Fibroblast of peridontal ligament (primary cell): ENCODE measurements at regions not wholly inside any gene's neighbourhood (a gene's known extent, or its start where the extent isn't known, plus 50 kb on each side); places are given as distances from the start of the nearest gene placed in this dataset.
"Not testable (repeated sequence)": the region's sequence is repeated elsewhere in the genome, so short reads cannot be mapped to it uniquely, and the experiment has no call there.

Experiments
- DNase-seq: peaks from one replicate; pipeline ENCODE4 v3.0.0-alpha.2; 2010; ENCODE audit errors: extremely low read depth

DNA sequence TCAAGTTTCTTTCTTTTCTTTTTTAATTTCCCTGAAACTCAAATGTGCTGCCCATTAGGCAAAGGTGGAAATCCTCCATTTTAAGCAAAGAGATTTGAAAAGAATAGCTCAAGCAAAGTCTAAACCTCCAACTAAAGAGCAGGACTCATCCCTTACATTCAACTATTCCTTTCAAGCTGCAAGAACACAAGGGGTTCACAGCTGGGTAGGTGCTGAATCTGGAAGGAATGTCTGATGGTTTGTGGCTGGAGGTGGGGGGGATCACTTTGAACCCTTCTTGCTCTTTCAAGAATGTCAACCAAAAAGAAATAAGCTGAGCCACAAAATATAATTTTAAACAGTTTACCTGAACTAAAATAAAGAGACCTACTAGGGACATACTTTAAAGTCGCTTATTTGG is 375.7 kb upstream of the CDH10 start:
- DNase-seq, result no peak

DNA sequence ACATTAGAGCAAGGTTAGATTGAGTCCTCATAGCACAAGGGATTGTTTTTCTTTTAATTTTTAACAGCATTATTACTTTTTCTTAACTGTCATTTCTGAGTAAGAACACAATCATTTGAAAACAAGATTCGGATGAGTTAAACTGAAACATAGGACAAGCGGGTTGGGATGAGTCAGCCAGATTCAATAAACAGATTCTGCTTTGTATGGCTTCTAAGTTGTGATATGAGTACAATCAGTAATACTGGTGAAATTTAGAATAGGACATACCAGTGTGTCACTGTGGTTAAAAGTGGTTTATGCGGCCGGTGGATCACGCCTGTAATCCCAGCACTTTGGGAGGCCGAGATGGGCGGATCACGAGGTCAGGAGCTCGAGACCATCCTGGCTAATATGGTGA is 364.3 kb upstream of the CDH10 start:
- DNase-seq, result no peak

DNA sequence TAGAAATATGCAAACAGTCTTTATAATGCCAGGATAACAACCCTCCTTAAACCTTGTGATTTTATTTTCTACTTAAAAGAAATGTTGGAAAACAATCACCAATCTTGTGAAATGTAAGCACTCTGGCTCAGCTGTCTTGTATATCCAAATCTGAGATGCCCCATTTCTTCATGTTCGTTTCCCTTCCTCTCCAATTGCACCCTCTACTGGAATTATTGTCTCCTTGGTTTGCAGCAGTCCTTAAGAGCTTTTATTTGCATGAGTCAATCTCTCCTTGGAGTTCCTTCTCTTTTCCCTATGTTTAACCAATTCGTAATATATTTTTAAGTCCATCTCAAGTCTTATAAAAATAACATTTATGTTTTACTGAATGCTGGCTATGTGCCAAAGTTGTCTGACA is 362.0 kb upstream of the CDH10 start:
- no peak for DNase-seq

DNA sequence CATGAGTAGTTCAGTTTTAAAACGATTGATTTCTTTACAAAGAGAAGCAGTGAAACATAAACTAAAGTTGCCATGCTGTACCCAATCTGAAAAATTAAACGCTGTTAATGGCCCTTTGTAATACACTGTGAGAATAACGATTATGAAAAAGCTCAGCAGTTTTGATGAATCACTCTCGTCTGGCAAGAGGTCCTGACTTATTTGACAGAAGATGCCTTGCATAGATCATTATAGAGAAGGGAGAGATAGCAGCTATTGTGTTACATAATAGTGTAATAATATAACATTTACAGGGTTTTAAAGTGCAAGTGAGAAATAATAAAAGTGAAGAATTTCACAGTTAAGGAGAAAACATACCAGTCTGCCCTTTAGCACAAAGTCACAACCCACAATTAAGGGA is 361.5 kb upstream of the CDH10 start:
- no peak for DNase-seq

DNA sequence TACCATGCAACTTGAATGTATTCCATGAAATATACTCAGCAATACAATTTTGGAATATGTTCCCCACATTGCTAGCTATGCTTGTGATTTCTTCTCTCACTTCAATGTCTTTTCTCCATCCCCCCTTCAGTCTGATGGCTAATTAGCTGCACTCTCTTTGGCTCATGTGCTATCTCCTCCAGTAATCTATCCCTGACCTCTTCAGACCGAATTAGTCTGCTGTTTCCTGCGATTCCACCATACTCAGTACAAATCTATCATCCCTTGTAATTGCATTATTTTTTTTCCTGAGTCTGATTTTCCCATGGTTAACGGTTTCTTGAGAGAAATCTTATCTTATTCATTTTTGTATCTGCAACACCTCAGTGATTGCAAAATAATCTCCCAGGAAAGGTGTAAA is 360.7 kb upstream of the CDH10 start:
- DNase-seq, result no peak

DNA sequence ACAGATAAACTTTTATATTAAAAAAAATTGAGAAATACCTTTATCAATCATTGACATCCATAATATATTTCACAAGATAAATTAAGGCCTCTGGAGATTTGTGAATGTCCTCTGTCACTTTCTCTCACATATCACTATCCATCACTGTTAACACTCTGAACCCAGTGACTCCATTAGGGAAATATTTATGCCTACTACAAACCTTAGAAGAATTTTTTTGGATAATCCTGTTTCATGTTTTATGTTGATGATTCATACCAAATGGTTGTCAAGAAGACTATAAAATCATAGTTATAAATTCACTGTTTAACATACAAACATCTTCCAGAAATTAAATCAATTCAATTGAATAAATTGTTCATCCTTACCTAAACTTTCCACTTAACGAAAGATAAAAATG is 357.6 kb upstream of the CDH10 start:
- DNase-seq, result no peak

DNA sequence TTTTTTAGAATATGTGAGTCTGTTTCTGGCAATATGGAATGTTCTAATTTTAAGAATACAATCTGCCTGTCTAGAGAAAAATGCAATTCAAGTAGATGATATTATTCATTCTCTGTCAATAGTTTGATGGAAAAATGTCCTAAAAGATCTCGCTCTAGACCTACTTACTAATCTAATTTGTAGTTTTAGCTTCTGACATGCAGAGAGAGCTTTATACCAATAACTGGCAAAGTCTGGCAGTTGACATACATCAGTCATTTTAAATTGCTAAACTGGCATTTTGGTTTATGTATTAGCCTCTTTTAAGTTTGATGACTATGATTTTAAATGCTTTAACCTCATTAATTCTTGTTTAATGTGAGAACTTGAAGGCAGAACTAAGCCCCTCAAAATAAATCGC is 355.0 kb upstream of the CDH10 start:
- DNase-seq, result no peak

DNA sequence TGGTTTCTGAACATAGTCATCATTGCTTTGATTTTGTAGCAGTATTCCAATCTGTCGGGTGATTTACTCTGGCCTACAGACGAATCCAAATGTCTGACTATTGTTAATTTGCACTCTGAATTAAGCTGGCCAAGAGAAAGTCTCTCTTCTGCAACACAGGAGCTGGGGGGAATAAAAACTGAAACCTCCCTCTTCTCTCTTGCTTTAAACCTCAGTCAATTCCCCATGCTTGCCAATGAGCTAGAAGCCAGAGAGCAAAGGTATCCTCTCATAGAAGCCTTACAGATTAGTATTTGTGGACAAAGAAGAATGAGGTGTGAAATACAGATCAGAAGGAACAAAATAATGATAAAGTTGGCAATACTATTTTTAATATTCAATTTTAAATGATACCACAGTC is 353.9 kb upstream of the CDH10 start:
- no peak for DNase-seq

DNA sequence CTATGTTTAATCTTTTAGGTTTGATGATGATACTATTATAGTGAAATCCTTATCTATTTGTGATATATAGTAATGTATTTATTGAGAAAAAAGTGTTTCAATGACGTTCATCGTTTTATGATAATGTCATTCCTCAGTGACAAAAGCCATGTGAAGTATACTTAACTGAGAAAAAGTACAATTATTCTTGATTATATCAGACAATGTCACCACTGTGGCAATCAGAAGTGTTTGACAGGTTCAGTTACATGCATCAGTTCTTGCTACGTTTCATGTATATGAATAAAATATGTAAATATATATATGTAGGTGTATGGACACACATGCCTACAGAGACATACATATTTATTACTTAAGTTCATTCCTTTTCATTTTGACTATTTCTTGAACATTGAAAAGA is 341.5 kb upstream of the CDH10 start:
- DNase-seq, result no peak

DNA sequence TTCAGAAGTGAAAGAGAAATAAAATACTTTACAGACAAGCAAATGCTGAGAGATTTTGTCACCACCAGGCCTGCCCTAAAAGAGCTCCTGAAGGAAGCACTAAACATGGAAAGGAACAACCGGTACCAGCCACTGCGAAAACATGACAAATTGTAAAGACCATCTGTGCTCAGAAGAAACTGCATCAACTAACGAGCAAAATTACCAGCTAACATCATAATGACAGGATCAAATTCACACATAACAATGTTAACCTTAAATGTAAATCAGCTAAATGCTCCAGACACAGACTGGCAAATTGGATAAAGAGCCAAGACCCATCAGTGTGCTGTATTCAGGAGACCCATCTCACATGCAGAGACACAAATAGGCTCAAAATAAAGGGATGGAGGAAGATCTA is 333.8 kb upstream of the CDH10 start:
- not testable (repeated sequence) for DNase-seq

DNA sequence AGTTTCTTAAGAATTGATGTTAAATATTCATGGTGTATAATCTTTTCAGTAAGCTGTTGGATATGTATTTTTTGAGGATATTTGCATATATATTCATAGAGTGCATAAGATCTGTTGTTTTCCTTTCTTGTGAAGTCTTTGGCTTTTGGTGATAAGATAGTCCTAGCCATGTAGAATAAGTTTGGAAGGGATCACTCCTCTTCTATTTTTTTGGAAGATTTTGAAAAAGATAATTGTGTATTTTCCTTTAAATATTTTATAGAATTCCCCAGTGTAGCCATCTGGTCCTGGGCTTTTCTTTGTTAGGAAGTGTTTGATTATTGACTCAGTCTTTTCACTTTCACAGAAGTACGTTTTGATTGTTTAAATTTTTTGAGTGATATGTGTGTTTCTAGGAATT is 318.8 kb upstream of the CDH10 start:
- DNase-seq, result no peak

DNA sequence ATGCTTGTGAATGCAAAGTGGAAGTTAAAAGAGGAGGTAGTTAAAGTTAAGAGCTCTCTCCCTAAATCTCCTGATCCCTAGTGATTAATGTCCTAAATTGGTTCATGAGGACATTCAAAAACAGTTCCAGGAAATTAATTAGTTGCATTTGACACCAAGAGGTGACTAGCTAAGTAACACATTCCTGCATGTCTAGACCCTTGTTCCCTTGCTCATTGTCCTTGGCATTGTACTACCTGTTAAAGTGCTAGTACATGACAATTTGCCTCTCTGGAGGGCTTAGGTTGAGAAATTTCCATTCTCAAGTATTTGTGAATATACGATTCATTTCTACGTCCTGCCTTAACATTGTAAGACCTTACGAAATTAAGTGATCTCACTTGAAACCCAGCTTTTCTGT is 278.6 kb upstream of the CDH10 start:
- no peak for DNase-seq

DNA sequence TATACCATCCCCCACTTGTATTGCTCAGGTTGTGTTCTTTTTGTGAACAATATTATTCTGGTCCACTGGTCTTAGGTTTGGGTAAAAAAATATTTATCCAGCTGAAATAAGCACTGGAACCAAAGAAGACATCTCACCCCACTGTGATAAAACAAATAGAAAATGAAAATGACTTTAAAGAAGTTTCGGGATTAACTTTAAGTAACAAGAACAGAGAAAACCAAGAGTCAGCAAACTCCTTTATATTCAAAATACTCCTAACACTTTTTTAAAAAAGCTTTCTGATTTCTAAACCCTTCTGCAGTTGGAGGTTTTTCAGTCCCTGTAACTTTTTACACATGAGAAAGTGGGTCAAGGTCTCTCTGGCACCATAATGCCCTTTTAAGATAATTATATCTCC is 273.9 kb upstream of the CDH10 start:
- DNase-seq, result no peak

DNA sequence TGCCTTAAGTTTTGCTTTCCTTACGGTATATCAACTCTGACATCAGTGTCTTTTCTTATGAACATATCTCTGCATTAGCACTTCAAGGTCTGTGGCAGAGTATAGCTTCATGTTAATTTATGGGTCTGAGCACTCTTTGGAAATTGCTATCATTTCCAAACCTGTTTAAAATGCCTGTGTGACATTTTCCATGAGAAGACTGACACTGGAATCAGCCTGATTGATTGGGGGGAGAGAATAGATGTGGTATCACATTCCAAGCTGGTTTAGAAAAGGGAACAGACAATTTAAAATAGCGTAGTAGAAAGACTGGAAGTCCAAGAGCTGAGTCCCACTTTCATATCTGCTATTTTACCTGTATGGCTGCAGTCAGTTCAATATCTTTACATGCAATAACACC is 272.1 kb upstream of the CDH10 start:
- no peak for DNase-seq

DNA sequence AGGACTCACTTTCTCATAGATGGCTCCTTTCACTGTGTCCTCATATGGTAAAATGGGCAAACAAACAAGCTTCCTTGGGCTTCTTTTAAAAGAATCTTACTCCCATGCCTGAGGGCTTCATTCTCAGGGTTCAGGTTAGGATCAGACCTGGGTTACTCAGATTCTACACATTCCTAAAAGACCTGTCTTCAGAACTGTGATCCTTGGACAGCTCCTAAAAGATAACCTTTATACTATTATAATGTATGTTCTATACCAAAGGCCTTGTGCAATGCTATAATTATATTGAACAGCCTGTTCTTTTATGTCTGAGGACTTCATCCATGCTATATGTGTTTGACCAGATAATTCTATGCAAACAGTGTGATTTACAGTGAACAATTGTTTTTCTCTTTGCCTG is 264.4 kb upstream of the CDH10 start:
- DNase-seq, result no peak

DNA sequence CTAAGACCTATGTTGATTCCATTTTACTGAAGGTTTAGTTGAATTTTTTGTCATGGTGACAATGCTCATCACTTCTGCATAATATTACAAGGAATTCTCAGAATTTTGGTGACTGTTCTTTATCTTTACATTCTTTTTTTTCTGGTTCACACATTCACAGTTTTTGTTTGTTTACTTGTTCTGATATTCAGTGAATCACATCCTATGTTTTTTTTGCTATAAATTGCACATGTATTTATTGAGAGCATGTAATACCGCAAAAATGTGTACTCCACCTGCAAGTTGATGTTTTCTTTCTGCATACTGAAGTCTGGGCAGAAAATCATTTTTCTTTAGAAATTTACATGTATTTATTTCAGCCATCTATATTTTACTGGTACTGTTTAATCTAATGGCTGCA is 261.9 kb upstream of the CDH10 start:
- DNase-seq, result no peak

DNA sequence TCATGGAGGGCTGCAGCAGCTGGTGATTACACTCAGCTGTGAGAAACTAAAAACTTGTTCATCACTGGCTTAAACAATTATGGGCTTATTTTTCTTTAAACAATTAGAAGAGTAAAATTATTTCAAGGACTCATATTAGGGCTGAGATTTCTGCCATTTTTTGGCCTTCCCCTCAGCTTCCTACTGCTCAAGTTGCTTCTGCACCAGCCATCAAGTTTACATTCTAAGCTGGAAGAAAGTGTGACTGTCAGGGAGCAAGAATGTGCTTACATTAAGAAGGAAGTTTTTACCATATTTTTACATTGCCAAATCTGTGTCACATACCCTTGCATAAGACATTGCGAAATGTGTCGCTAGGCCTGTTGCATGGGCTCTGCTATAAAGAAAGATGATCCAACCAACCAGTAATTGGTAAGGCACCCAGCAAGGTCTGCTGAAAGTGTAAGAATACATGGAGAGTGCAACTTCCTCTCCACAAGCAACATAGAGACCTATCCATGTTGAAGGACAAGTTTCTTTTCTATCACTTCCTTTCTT is 260.3 kb upstream of the CDH10 start:
- DNase-seq, result no peak

DNA sequence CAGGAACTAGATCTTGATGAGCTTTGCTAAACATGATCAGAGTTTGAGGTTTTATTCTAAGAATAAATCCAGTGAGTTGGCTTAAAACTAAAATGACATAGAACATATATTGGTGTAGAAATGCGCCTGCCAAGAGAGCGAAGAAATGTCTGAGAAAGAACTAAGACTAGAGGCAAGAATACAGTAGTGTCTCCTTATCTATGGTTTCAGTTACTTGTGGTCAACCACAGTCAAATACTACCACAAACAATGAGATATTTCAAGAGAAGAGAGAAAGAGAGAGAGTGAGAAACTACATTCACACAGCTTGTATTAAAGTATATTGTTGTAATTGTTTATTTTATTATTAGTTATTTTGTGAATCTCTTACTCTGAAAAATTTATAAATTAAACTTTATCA is 254.4 kb upstream of the CDH10 start:
- no peak for DNase-seq

DNA sequence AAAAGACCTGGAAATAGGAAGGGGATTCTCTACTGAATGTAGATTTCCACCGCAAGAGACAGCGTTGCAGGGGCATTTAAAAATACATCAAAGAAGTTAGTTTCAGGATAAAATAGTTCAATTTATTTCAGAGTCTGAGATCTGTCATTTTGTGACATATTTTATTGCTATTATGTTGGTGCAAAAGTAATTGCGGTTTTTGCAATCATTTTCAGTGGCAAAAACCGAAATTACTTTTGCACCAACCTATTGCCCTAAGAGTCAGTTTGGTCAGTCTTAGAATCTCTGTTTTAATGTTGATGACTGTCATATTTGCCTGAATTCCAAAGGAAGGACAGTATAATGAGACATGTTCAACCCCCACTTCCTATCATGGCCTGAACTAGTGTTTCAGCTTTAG is 219.5 kb upstream of the CDH10 start:
- no peak for DNase-seq

DNA sequence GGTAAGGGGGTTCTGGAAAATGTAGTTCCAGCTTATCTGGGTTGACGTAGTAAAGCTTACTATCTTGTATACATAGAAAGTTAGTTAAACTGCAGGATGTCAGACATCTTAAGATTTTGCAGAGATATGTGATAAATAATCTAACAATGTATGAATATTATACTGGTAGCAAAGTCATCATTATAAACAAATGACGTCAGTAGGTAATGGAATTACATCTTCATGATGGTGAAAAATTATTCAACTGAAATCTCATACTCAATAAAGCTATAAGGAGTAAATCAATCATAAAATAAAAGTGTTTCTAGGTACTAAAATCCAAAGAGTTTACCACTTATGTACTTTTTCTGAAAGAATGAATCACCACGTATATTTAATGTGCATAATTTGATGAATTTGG is 217.3 kb upstream of the CDH10 start:
- no peak for DNase-seq

DNA sequence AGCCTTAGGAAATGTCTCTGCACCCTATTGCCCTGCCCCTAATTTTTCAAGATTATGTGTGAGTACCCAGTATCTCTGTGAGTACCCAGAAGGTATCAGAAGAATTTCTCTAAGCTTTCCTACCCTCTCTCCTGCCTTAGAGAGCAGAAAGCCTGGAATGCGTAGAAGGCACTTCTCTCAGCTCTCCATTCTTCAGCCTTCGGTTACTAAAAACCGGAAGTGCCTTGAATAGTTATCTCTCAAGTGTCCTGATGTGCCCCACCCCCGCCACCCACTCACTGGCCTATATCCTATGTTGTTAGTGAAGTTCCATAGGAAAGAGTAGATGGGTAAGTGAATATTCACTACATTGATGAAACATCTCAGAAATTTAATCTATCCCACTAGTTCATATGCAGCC is 210.7 kb upstream of the CDH10 start:
- DNase-seq, result no peak

DNA sequence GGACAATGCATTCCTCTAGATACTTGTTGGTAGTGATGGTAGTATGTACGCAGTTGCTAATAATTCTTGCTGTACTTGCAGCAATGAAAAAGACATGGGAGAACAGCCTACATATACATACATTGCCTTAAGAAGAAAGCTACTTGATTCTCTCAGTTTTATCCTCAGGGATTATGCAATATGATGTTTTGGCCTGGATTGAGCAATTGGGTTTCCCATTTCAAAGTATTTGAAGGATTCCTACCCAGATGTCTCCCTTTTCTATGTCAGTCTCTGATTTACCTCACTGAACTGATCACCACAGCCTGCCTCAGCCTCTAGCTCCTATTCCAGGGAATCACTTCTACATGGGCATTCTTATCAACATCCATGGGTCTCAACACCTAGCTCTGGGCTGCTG is 210.1 kb upstream of the CDH10 start:
- DNase-seq, result no peak

DNA sequence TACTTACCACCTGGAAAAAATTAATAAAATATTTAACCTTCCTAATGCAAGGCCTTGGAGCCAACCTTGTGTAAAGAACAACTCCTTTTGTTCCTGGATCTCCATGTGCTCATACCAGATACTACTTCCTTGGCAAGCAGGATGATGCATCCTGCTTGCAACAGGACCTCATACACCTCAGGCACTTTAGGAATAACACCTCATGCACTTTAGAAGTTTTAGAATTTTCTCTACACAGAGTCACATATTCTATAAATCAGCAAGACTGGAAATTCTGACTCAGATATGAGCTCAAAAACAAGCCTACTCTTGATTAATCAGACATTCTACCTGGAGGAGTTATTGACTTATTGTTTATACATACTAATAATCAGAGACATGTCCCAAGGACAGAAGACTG is 209.6 kb upstream of the CDH10 start:
- DNase-seq, result no peak

DNA sequence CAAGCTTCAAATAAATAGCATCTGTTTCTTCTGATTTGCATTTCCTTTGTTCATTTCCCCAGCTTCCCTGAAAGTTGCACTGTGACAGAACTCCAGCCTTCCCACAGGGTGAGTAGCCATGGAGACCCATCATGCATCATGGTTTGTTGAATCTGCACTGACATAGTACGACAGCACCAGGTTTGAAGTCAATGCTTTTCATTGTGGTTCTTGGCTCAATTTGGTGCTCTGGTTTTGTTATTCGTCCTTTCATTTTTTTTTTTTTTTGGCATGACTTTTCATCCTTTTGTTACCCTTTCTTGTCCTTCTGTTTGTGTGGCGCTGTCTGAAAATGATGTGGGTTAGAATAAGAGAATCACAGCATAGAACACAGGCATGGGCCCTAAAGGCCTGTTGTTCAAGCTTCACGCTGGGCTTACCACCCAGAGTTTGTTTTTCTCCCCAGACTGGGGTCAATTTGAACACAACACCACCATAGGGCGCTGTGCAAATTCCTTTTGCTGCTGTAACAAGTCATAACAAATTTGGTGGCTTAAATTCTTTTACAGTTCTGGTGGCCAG is 206.2 kb upstream of the CDH10 start:
- no peak for DNase-seq

DNA sequence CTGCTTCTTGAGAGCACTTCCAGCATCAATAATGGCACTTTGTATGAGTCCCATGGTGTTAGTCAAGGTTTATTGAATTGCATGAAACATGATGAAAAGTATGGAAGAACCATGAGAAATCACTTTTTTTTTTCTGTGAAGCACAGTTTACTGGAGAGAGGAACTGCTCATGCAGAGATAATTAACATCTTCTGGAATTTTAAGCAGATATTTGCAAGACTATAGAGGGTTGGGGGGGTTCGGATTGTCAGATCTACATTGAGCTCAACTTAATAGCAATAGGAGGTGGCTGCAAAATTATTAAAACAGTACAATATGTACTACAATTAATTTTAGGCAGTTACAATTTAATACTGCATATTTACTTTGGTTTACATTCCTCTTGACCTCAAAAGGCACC is 204.4 kb upstream of the CDH10 start:
- no peak for DNase-seq
